Psoas muscle (tissue), 7 donors: ENCODE measurements at regions not wholly inside any gene's neighbourhood (a gene's known extent, or its start where the extent isn't known, plus 50 kb on each side); places are given as distances from the start of the nearest gene placed in this dataset.

Source experiments
- ATAC-seq, 4 donors: fragments of 200-7000 bp; cut with Tn5 transposase; one replicate each; pipeline ENCODE4 v1.9.1; 2020; ENCODE audit warnings: moderate library complexity in 3 of 4, mild to moderate bottlenecking in 2 of 4
- DNase-seq, 2 donors: peaks; one replicate each; pipeline ENCODE4 v3.0.0-alpha.2; 2020
- H3K27ac ChIP-seq: fragments of 200-600 bp; one replicate; pipeline ENCODE4 v1.8.0; 2022
- H3K27me3 ChIP-seq, 3 donors: fragments of 200-600 bp in 1 of 3; one replicate each; pipeline versions ENCODE4 v1.6.1 to v1.8.0; 2013 to 2022; ENCODE audit warnings: low read length in 2 of 3, mild to moderate bottlenecking in 2 of 3, moderate library complexity in 1 of 3; ENCODE audit not compliant: insufficient read depth in 3 of 3
- H3K36me3 ChIP-seq, 2 donors: fragments of 200-600 bp in 1 of 2; one replicate each; pipeline versions ENCODE4 v1.6.1 to v1.8.0; 2013 to 2022; ENCODE audit warnings: low read depth in 1 of 2, mild to moderate bottlenecking in 1 of 2, moderate library complexity in 1 of 2; ENCODE audit not compliant: insufficient read depth in 1 of 2
- H3K4me1 ChIP-seq: fragments of 200-600 bp; one replicate; pipeline ENCODE4 v1.8.0; 2022
- H3K4me3 ChIP-seq: fragments of 200-600 bp; one replicate; pipeline ENCODE4 v1.8.0; 2022; ENCODE audit warnings: mild to moderate bottlenecking
- H3K9me3 ChIP-seq: fragments of 200-600 bp; one replicate; pipeline ENCODE4 v1.8.0; 2022
- CTCF ChIP-seq: fragments of 200-600 bp; IDR thresholded peaks from one replicate; pipeline ENCODE4 v1.8.0; 2022; ENCODE audit warnings: antibody characterized with exemption
- WGBS, 3 donors: extraction: QIAGEN DNeasy Blood & Tissue Kit; methylation state at CpG; one replicate each; pipeline versions ENCODE4 v1.1.6 to v1.1.7; 2013; 5-methylcytosine and 5-hydroxymethylcytosine counted together
- intact Hi-C, 2 donors: fragments of 100-400 bp; cut with DNase I; formaldehyde crosslinking; loops; one replicate each; pipeline versions ENCODE4 v1.11.0 to v1.14.2; 2022
- donor health status: healthy with polysubstance abuse.
- donor health status: DM: no; HTN: no; CAD: no; lungs with moderate emphysema.
- donor health status: Bipolar disorder and iron deficiency.
- donor health status: healthy.
- donor health status: DM: yes; HTN: yes; CAD: no.
- donor health status: DM: no; HTN: no; CAD: no.
- donor health status: DM: yes; HTN: yes; CAD: no.

GRCh38 chr9:10744669-10745068 lies 131.9 kb upstream of the PTPRD start:
- ATAC-seq (no peak), DNase-seq (no peak)
- Histone ChIP-seq H3K9me3 (no peaks in the 10 kb centered on the region), H3K4me1 (no peaks in the 10 kb centered on the region), H3K27me3 (no peaks in the 10 kb centered on the region), H3K27ac (no peak overlapping the region), H3K4me3 (no peak overlapping the region), H3K36me3 (no peaks in the 10 kb centered on the region)
- TF ChIP-seq CTCF = no peak
- intact Hi-C loops = no loop called here
- WGBS, 3 donors = 56 to 60% (median 58%) methylated on average over 2 of the region's 2 CpGs

- H3K4me3 ChIP-seq = no peak overlapping the region
- WGBS, 3 donors = 38 to 56% (median 49%) methylated on average over 2 of the region's 2 CpGs
- no peak for DNase-seq
- ATAC-seq = no peak
- no peaks in the 10 kb centered on the region for H3K27me3 ChIP-seq
- H3K4me1 ChIP-seq = no peaks in the 10 kb centered on the region
- H3K27ac ChIP-seq = no peak overlapping the region
- intact Hi-C loops = no loop called here
- H3K9me3 ChIP-seq = peaks cover 6% of the 10 kb centered on the region
- TF ChIP-seq CTCF = no peak
- no peaks in the 10 kb centered on the region for H3K36me3 ChIP-seq
Observed at GRCh38 chr9:10753474-10753873, 140.7 kb upstream of the PTPRD start.

GRCh38 chr9:10764481-10764880 lies 151.7 kb upstream of the PTPRD start:
- no peaks in the 10 kb centered on the region for H3K36me3 ChIP-seq
- no peak for TF ChIP-seq CTCF
- 81 to 93% (median 87%) methylated on average over 3 of the region's 3 CpGs for WGBS, 3 donors
- no peaks in the 10 kb centered on the region for H3K4me1 ChIP-seq
- DNase-seq (no peak), ATAC-seq (no peak)
- intact Hi-C loops = no loop called here
- H3K27me3 ChIP-seq = no peaks in the 10 kb centered on the region
- no peak overlapping the region for H3K27ac ChIP-seq
- no peaks in the 10 kb centered on the region for H3K9me3 ChIP-seq
- no peak overlapping the region for H3K4me3 ChIP-seq

GRCh38 chr9:10773136-10773535 lies 160.3 kb upstream of the PTPRD start:
- DNase-seq (no peak), ATAC-seq (no peak)
- WGBS, 3 donors = 48 to 56% (median 52%) methylated on average over 4 of the region's 4 CpGs
- Histone ChIP-seq H3K27ac (no peak overlapping the region), H3K9me3 (no peaks in the 10 kb centered on the region), H3K4me3 (no peak overlapping the region), H3K4me1 (no peaks in the 10 kb centered on the region), H3K36me3 (no peaks in the 10 kb centered on the region), H3K27me3 (no peaks in the 10 kb centered on the region)
- no peak for TF ChIP-seq CTCF
- intact Hi-C loops = no loop called here

GRCh38 chr9:10774051-10774450 lies 161.2 kb upstream of the PTPRD start:
- no peak for ATAC-seq
- WGBS, 3 donors = 35 to 56% (median 45%) methylated on average over 2 of the region's 2 CpGs
- no peaks in the 10 kb centered on the region for H3K4me1 ChIP-seq
- H3K27ac ChIP-seq = no peak overlapping the region
- H3K36me3 ChIP-seq = no peaks in the 10 kb centered on the region
- intact Hi-C loops = no loop called here
- no peak overlapping the region for H3K4me3 ChIP-seq
- no peaks in the 10 kb centered on the region for H3K27me3 ChIP-seq
- H3K9me3 ChIP-seq = no peaks in the 10 kb centered on the region
- no peak for DNase-seq
- TF ChIP-seq CTCF = no peak
